GM18868 (cell line): ENCODE measurements at regions not wholly inside any gene's neighbourhood (a gene's known extent, or its start where the extent isn't known, plus 50 kb on each side); places are given as distances from the start of the nearest gene placed in this dataset.
A peak's percentile ranks its signal among the peaks of the same experiment; 100 is the strongest.

Experiments used
- ATAC-seq: cut with Tn5 transposase; IDR thresholded peaks from one replicate; pipeline ENCODE4 v1.9.1; 2021; ENCODE audit warnings: mild to moderate bottlenecking, moderate library complexity; ENCODE audit not compliant: unreplicated experiment

- ATAC-seq = no peak
Measured at GRCh38 chr3:71927505-71928066, 142.6 kb upstream of the PROK2 start.

GRCh38 chr3:71926616-71927015, 141.7 kb upstream of the PROK2 start:
- no peak for ATAC-seq

GRCh38 chr3:71926262-71926600, 141.3 kb upstream of the PROK2 start:
- ATAC-seq = peak; percentile 43

- ATAC-seq = peak; percentile 78
Measured at GRCh38 chr3:71925511-71926261, 140.7 kb upstream of the PROK2 start.

GRCh38 chr3:71924721-71925120, 139.8 kb upstream of the PROK2 start:
- ATAC-seq = no peak

- no peak for ATAC-seq
Measured at GRCh38 chr3:71921036-71921435, 136.1 kb upstream of the PROK2 start.

- no peak for ATAC-seq
Measured at GRCh38 chr3:71919572-71919971, 134.6 kb upstream of the PROK2 start.

- no peak for ATAC-seq
Measured at GRCh38 chr3:71917545-71917944, 132.6 kb upstream of the PROK2 start.

- no peak for ATAC-seq
Measured at GRCh38 chr3:71916747-71917369, 131.9 kb upstream of the PROK2 start.

GRCh38 chr3:71912839-71913495, 128.0 kb upstream of the PROK2 start:
- no peak for ATAC-seq

- no peak for ATAC-seq
Measured at GRCh38 chr3:71910108-71910507, 125.2 kb upstream of the PROK2 start.

GRCh38 chr3:71907996-71908395, 123.0 kb upstream of the PROK2 start:
- ATAC-seq = no peak

GRCh38 chr3:71906976-71907375, 122.0 kb upstream of the PROK2 start:
- ATAC-seq = no peak

GRCh38 chr3:71905426-71905825, 120.5 kb upstream of the PROK2 start:
- ATAC-seq = peak; percentile 85

GRCh38 chr3:71903936-71904335, 119.0 kb upstream of the PROK2 start:
- no peak for ATAC-seq

- ATAC-seq = no peak
Measured at GRCh38 chr3:71903112-71903495, 118.2 kb upstream of the PROK2 start.

GRCh38 chr3:71902258-71903111, 117.5 kb upstream of the PROK2 start:
- no peak for ATAC-seq

- ATAC-seq = no peak
Measured at GRCh38 chr3:71901645-71902044, 116.7 kb upstream of the PROK2 start.

GRCh38 chr3:71900057-71900456, 115.1 kb upstream of the PROK2 start:
- no peak for ATAC-seq

GRCh38 chr3:71896751-71897150, 111.8 kb upstream of the PROK2 start:
- ATAC-seq = no peak
